ENCODE measurements at regions not wholly inside any gene's neighbourhood (a gene's known extent, or its start where the extent isn't known, plus 50 kb on each side); places are given as distances from the start of the nearest gene placed in this dataset.

DNA sequence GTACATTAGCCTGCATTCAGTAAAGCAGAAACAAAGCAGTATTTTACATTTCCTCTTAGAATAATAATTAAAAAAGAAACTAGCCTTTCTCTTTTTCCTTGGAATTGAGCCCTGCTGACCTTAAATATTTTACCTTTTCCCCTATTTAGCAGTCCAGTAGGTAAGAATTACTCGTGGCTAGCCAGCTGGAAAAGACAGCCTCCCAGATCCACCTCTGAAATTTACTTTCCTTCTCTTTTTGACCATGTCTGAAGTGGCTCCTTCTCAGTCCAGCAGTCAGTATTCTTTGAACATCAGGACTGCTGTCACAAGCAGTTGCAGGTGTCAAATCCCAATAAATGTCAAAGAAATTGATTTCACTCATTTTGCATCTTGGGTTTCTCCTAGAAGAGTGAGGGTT lies 311.5 kb upstream of the DCBLD2 start:
- Histone ChIP-seq H3K27me3 (ENCODE audit: control insufficient read depth, insufficient read depth, low read length) (no peaks in the 10 kb centered on the region), H3K4me1 (ENCODE audit: control insufficient read depth, insufficient read depth, low read length) (no peaks in the 10 kb centered on the region), H3K9me3 (ENCODE audit: control insufficient read depth, insufficient read depth, low read depth, low read length) (peaks cover 4% of the 10 kb centered on the region; the same call in 1 of the 2 replicates), H3K4me3 (ENCODE audit: low read depth, low read length) (no peak overlapping the region), H3K9ac (ENCODE audit: low read length) (no peak overlapping the region), H3K27ac (ENCODE audit: low read depth, low read length) (no peak overlapping the region), H3K36me3 (ENCODE audit: control insufficient read depth, insufficient read depth, low read length) (no peaks in the 10 kb centered on the region)

DNA sequence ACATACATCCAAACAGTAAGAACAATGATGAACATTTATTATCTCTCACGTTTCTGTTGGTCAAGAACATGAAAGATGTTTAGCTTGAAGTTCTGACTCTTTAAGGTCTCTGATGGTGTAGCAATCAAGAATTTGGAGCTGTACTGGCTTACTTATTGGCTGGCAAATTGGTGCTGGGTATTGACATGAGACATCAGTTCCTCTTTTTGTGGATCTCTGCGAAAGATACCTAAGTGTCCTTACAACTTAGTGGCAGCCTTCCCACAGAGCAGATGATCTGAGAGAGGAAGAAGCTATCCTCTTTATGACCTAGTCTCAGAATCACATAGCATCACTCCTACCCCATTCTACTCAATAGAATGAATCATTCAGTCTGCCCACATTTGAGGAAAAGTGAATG lies 309.8 kb upstream of the DCBLD2 start:
- no peak overlapping the region for H3K4me3 ChIP-seq (ENCODE audit: low read depth, low read length)
- peaks cover 4% of the 10 kb centered on the region; the same call in 1 of the 2 replicates for H3K9me3 ChIP-seq (ENCODE audit: control insufficient read depth, insufficient read depth, low read depth, low read length)
- no peak overlapping the region for H3K9ac ChIP-seq (ENCODE audit: low read length)
- no peaks in the 10 kb centered on the region for H3K27me3 ChIP-seq (ENCODE audit: control insufficient read depth, insufficient read depth, low read length)
- no peaks in the 10 kb centered on the region for H3K36me3 ChIP-seq (ENCODE audit: control insufficient read depth, insufficient read depth, low read length)
- no peak overlapping the region for H3K27ac ChIP-seq (ENCODE audit: low read depth, low read length)
- no peaks in the 10 kb centered on the region for H3K4me1 ChIP-seq (ENCODE audit: control insufficient read depth, insufficient read depth, low read length)

DNA sequence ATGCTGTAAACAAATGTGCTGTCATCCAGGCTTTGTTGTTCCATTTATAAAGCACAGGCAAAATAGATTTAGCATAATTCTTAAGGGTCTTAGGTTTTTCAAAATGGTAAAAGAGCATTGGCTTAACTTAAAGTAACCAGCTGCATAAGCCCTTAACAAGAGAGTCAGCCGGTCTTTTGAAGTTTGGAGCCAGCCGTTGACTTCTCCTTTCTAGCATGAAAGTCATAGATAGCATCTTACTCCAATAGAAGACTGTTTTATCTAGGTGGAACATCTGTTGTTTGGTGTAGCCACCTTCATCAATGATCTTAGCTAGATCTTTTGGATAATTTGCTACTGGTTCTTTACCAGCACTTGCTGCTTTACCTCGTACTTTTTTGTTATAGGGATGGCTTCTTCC lies 297.5 kb upstream of the DCBLD2 start:
- Histone ChIP-seq H3K36me3 (ENCODE audit: control insufficient read depth, insufficient read depth, low read length) (no peaks in the 10 kb centered on the region), H3K27me3 (ENCODE audit: control insufficient read depth, insufficient read depth, low read length) (no peaks in the 10 kb centered on the region), H3K9me3 (ENCODE audit: control insufficient read depth, insufficient read depth, low read depth, low read length) (no peaks in the 10 kb centered on the region), H3K27ac (ENCODE audit: low read depth, low read length) (no peak overlapping the region), H3K9ac (ENCODE audit: low read length) (no peak overlapping the region), H3K4me1 (ENCODE audit: control insufficient read depth, insufficient read depth, low read length) (no peaks in the 10 kb centered on the region), H3K4me3 (ENCODE audit: low read depth, low read length) (no peak overlapping the region)

DNA sequence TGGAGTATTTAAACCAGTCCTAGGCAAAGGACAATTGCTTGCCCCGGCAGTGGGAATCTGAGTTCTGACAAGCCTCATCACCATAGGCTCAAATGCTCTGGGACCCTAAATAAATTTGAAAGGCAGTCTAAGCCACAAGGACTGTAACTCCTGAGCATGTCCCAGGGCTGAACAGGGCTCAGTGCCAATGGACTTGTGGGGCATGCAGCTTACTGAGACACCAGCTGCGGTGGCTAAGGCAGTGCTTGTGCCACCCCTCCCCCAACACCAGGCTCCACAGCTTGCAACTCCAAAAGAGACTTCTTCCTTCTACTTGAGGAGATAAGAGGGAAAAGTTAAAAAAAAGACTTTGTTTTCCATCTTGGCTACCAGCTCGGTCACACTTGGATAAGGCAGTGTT lies 289.7 kb upstream of the DCBLD2 start:
- Histone ChIP-seq H3K9ac (ENCODE audit: low read length) (no peak overlapping the region), H3K36me3 (ENCODE audit: control insufficient read depth, insufficient read depth, low read length) (no peaks in the 10 kb centered on the region), H3K4me1 (ENCODE audit: control insufficient read depth, insufficient read depth, low read length) (no peaks in the 10 kb centered on the region), H3K4me3 (ENCODE audit: low read depth, low read length) (no peak overlapping the region), H3K9me3 (ENCODE audit: control insufficient read depth, insufficient read depth, low read depth, low read length) (no peaks in the 10 kb centered on the region), H3K27me3 (ENCODE audit: control insufficient read depth, insufficient read depth, low read length) (no peaks in the 10 kb centered on the region), H3K27ac (ENCODE audit: low read depth, low read length) (no peak overlapping the region)

DNA sequence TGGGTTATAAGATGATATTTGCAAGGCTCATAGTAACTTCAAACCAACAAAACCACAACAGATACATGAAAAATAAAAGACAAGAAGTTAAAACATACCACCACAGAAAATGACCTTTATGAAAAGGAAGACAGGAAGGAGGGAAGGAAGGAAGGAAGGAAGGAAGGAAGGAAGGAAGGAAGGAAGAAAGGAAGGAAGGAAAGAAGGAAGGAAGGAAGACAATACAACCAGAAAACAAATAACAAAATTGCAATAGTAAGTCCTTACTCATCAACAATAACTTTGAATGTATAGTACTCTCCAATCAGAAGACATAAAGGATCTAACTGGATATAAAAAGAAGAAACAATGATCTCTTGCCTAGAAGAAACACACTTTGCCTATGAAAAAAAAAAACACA lies 287.4 kb upstream of the DCBLD2 start:
- Histone ChIP-seq H3K4me1 (ENCODE audit: control insufficient read depth, insufficient read depth, low read length) (no peaks in the 10 kb centered on the region), H3K36me3 (ENCODE audit: control insufficient read depth, insufficient read depth, low read length) (no peaks in the 10 kb centered on the region), H3K27me3 (ENCODE audit: control insufficient read depth, insufficient read depth, low read length) (no peaks in the 10 kb centered on the region), H3K4me3 (ENCODE audit: low read depth, low read length) (no peak overlapping the region), H3K9ac (ENCODE audit: low read length) (no peak overlapping the region), H3K9me3 (ENCODE audit: control insufficient read depth, insufficient read depth, low read depth, low read length) (no peaks in the 10 kb centered on the region), H3K27ac (ENCODE audit: low read depth, low read length) (no peak overlapping the region)

DNA sequence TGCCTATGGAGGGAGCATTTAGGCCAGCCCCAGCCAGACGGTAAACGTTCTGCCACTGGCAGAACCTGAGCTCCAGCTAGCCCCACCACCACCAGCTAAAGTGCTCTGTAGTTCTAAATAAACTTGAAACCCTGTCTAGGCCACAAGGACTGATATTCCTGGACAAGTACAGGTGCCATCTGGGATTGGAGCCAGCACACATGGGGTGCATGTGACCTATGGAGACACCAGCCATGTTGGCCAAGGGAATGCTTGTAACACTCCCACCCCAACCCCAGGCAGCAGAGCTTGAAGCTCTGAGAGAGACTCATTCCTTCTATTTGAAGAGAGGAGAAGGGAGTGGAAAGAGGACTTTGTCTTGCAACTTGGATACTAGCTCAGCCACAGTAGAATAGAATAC lies 284.5 kb upstream of the DCBLD2 start:
- H3K9me3 ChIP-seq (ENCODE audit: control insufficient read depth, insufficient read depth, low read depth, low read length): no peaks in the 10 kb centered on the region
- no peaks in the 10 kb centered on the region for H3K4me1 ChIP-seq (ENCODE audit: control insufficient read depth, insufficient read depth, low read length)
- no peak overlapping the region for H3K27ac ChIP-seq (ENCODE audit: low read depth, low read length)
- no peak overlapping the region for H3K9ac ChIP-seq (ENCODE audit: low read length)
- H3K4me3 ChIP-seq (ENCODE audit: low read depth, low read length): no peak overlapping the region
- H3K27me3 ChIP-seq (ENCODE audit: control insufficient read depth, insufficient read depth, low read length): no peaks in the 10 kb centered on the region
- no peaks in the 10 kb centered on the region for H3K36me3 ChIP-seq (ENCODE audit: control insufficient read depth, insufficient read depth, low read length)

DNA sequence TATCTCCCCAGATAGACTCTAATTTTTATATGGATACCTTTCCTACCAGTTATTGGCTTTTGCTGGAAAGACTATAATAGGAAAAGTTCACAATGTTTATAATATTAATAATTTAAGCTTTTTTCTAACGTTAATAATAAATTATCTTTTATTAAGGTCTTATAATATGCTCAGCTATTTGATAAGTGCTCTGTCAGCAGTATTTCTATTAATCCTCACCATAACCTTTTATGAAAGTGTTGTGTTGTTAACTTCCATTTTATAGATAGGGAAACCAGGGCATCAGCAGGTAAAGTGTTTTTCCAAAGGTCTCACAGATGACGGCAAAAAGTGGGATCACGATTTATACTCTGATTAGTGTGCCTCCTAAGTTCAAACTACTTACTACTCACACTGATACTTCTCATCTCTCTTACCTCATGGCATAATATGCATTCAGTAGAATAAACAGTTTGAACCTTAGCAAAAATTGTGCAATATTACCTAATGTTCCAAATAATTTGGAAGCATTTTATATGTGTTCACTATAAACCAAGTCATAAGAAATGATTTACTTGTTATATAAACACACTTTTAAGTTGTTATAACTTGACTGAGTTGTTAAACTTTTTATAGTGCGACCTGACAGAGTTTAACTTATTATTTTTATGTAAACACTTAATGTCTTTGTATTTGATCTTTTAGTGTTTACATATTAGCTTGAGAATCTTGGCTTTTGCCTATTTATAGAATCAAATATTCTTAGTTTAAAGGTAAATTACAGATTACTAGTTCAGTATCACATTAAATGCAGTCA lies 274.9 kb upstream of the DCBLD2 start:
- H3K36me3 ChIP-seq (ENCODE audit: control insufficient read depth, insufficient read depth, low read length): no peaks in the 10 kb centered on the region
- H3K9ac ChIP-seq (ENCODE audit: low read length): no peak overlapping the region
- no peak overlapping the region for H3K4me3 ChIP-seq (ENCODE audit: low read depth, low read length)
- peaks cover 4% of the 10 kb centered on the region; the same call in 1 of the 2 replicates for H3K4me1 ChIP-seq (ENCODE audit: control insufficient read depth, insufficient read depth, low read length)
- no peak overlapping the region for H3K27ac ChIP-seq (ENCODE audit: low read depth, low read length)
- no peaks in the 10 kb centered on the region for H3K27me3 ChIP-seq (ENCODE audit: control insufficient read depth, insufficient read depth, low read length)
- no peaks in the 10 kb centered on the region for H3K9me3 ChIP-seq (ENCODE audit: control insufficient read depth, insufficient read depth, low read depth, low read length)

DNA sequence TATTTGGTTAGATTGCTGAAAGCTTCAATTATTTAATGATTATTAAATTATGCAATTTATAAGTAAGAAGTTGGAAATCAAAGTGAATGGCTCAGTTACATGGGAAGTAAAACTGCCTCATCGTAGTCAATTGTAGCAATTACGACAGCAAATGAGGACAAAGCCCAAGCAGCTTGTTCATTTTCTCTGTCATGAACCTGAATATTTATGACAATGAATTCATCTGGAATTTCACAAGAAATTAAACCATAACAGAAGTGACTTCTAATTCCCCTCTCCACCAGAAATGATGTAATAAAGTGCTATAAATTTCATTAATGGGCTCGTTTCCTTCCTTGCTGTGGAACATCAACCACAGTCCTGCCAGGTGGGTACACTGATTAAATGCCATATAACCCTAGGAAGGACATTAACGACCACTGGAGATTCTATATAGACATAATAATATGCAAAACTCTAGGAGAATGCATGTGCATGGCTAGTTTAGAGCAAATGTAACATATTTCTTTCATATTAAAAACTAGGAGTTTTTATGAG lies 273.8 kb upstream of the DCBLD2 start:
- H3K4me1 ChIP-seq (ENCODE audit: control insufficient read depth, insufficient read depth, low read length): peaks cover 4% of the 10 kb centered on the region; the same call in 1 of the 2 replicates
- no peaks in the 10 kb centered on the region for H3K36me3 ChIP-seq (ENCODE audit: control insufficient read depth, insufficient read depth, low read length)
- H3K27ac ChIP-seq (ENCODE audit: low read depth, low read length): no peak overlapping the region
- no peak overlapping the region for H3K4me3 ChIP-seq (ENCODE audit: low read depth, low read length)
- H3K9me3 ChIP-seq (ENCODE audit: control insufficient read depth, insufficient read depth, low read depth, low read length): no peaks in the 10 kb centered on the region
- no peak overlapping the region for H3K9ac ChIP-seq (ENCODE audit: low read length)
- H3K27me3 ChIP-seq (ENCODE audit: control insufficient read depth, insufficient read depth, low read length): no peaks in the 10 kb centered on the region

DNA sequence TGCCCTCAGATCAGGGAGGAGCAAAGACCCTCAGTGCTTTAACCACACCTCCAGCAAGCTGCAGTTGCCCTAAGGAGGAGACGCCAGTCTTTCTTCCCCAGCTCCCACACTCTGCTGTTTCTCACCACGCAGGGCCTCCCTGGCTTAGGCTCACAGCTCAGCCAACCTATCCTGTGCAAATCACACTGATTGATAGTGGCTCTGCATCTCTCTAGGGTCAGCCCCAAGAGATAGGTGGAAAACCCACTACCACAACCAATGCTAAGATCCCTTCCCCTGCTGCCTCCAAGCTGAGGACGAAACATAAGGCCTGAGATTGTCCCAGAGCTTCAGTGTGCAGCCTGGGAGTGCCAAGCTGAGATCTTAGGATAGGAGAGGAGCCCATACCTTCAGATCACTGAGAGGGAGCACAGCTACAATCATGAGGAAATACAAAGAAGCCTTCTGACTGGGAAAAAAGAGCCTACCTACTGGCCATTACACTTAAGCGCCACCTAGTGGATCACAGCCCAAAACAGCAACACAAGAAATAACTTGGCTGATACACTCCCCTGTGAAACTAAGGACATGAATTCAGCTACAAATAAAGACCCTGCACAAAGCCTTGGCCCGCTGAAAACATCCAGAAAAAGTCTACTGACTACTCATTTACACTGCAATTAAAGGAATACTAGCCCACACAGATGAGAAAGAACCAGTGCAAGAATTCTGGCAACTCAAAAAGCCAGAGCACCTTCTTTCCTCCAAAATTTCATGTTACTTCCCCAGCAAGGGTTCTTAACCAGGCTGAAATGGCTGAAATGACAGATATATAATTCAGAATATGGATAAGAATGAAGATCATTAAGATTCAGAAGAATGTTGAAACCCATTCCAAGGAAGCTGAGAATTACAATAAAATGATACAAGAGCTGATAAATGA lies 271.5 kb upstream of the DCBLD2 start:
- H3K9me3 ChIP-seq (ENCODE audit: control insufficient read depth, insufficient read depth, low read depth, low read length): no peaks in the 10 kb centered on the region
- H3K36me3 ChIP-seq (ENCODE audit: control insufficient read depth, insufficient read depth, low read length): no peaks in the 10 kb centered on the region
- H3K4me3 ChIP-seq (ENCODE audit: low read depth, low read length): no peak overlapping the region
- H3K27ac ChIP-seq (ENCODE audit: low read depth, low read length): no peak overlapping the region
- no peaks in the 10 kb centered on the region for H3K27me3 ChIP-seq (ENCODE audit: control insufficient read depth, insufficient read depth, low read length)
- H3K9ac ChIP-seq (ENCODE audit: low read length): no peak overlapping the region
- H3K4me1 ChIP-seq (ENCODE audit: control insufficient read depth, insufficient read depth, low read length): peaks cover 4% of the 10 kb centered on the region; the same call in 1 of the 2 replicates

DNA sequence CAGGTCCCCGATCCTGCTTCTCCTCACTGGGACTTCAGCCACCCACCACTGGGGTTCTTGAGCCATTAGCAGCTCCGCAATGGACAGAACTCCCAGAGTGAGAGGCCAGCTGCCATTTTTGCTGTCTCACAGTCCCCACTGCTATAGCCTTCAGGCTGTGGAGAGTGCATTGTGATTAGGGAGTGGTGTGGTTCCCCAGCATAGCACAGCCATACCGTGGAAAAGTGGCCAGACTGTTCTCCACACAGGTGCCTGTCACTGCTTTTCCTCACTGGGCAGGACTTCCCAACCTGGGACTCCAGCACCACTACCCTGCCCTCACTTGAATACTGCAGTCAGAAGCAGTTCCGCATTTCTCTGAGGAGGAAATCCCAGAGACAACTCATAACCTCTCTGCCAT lies 270.3 kb upstream of the DCBLD2 start:
- no peaks in the 10 kb centered on the region for H3K36me3 ChIP-seq (ENCODE audit: control insufficient read depth, insufficient read depth, low read length)
- peaks cover 4% of the 10 kb centered on the region; the same call in 1 of the 2 replicates for H3K4me1 ChIP-seq (ENCODE audit: control insufficient read depth, insufficient read depth, low read length)
- no peak overlapping the region for H3K9ac ChIP-seq (ENCODE audit: low read length)
- no peak overlapping the region for H3K27ac ChIP-seq (ENCODE audit: low read depth, low read length)
- H3K27me3 ChIP-seq (ENCODE audit: control insufficient read depth, insufficient read depth, low read length): no peaks in the 10 kb centered on the region
- H3K9me3 ChIP-seq (ENCODE audit: control insufficient read depth, insufficient read depth, low read depth, low read length): no peaks in the 10 kb centered on the region
- no peak overlapping the region for H3K4me3 ChIP-seq (ENCODE audit: low read depth, low read length)

All from HUES6 (cell line).